ENCODE measurements at regions not wholly inside any gene's neighbourhood (a gene's known extent, or its start where the extent isn't known, plus 50 kb on each side); places are given as distances from the start of the nearest gene placed in this dataset.

GRCh38 chr2:238669046-238669445 lies 178.8 kb upstream of the TWIST2 start:
- no peak for TF ChIP-seq CTCF (conservative IDR thresholded peaks at IDR 0.05 in 1 of 2, IDR thresholded peaks at IDR 0.05 in 1 of 2; ENCODE audit: low read depth in 1 of 2, low read length in 2 of 2)
- TF ChIP-seq EZH2 (IDR thresholded peaks at IDR 0.05; ENCODE audit: low read length, missing control alignments) = no peak

All from fibroblast of lung (primary cell).